PC-9 (cell line): ENCODE measurements at regions not wholly inside any gene's neighbourhood (a gene's known extent, or its start where the extent isn't known, plus 50 kb on each side); places are given as distances from the start of the nearest gene placed in this dataset.

Experiments used
- BruUV-seq: library from RNA; stranded (reverse); fragments of 400-500 nt; replicated peaks from 2 replicates; lab custom pipeline; 2021; lab: Mats Ljungman, UMichigan
- CTCF ChIA-PET: fragments of 300-600 bp; sonication (Branson Sonifier 250); formaldehyde crosslinking; loops from one replicate; lab custom pipeline; 2022; ENCODE audit warnings: antibody characterized with exemption; lab: Charles Lee
- POLR2A ChIA-PET: fragments of 300-600 bp; sonication (Branson Sonifier 250); formaldehyde crosslinking; loops from one replicate; lab custom pipeline; 2022; ENCODE audit warnings: antibody characterized with exemption; ENCODE audit not compliant: unreplicated experiment; lab: Charles Lee
- DNase-seq, 2 experiments: peaks; one replicate each; pipeline versions ENCODE4 v3.0.0 to v3.0.0-alpha.2; 2015 to 2022; ENCODE audit warnings: mixed read lengths in 1 of 2
- H2AFZ ChIP-seq: fragments of 200-600 bp; sonication (generic); 2 replicates; pipeline ENCODE4 v1.8.1; 2017; ENCODE audit warnings: antibody characterized with exemption
- H3F3A ChIP-seq: fragments of 200-600 bp; sonication (generic); 2 replicates; pipeline ENCODE4 v1.8.1; 2017; ENCODE audit warnings: antibody characterized with exemption, mild to moderate bottlenecking, low read depth; ENCODE audit not compliant: insufficient read depth
- H3K27ac ChIP-seq: fragments of 200-600 bp; sonication (generic); 2 replicates; pipeline ENCODE4 v1.6.1; 2016; ENCODE audit warnings: mixed run types
- H3K27me3 ChIP-seq: fragments of 200-600 bp; sonication (generic); 2 replicates; pipeline ENCODE4 v1.6.1; 2016; ENCODE audit warnings: low read depth, mixed run types; ENCODE audit not compliant: insufficient read depth
- H3K36me3 ChIP-seq: fragments of 200-600 bp; sonication (generic); 2 replicates; pipeline ENCODE4 v1.6.1; 2016; ENCODE audit warnings: low read depth, mixed run types
- H3K4me1 ChIP-seq: fragments of 200-600 bp; sonication (generic); replicated peaks from 2 replicates; pipeline ENCODE4 v1.6.1; 2016; ENCODE audit warnings: mixed run types; ENCODE audit not compliant: insufficient read depth
- H3K4me2 ChIP-seq: fragments of 200-600 bp; sonication (generic); 2 replicates; pipeline ENCODE4 v1.6.1; 2017; ENCODE audit warnings: mixed run types
- H3K4me3 ChIP-seq: fragments of 200-600 bp; sonication (generic); 2 replicates; pipeline ENCODE4 v1.6.1; 2016; ENCODE audit warnings: mixed run types
- H3K79me2 ChIP-seq: fragments of 200-600 bp; sonication (generic); 2 replicates; pipeline ENCODE4 v1.6.1; 2017; ENCODE audit warnings: low read depth, mixed run types
- H3K9me2 ChIP-seq: fragments of 200-600 bp; sonication (generic); 2 replicates; pipeline ENCODE4 v1.8.1; 2017; ENCODE audit warnings: mild to moderate bottlenecking; ENCODE audit not compliant: insufficient read depth
- H3K9me3 ChIP-seq: fragments of 200-600 bp; sonication (generic); 2 replicates; pipeline ENCODE4 v1.8.1; 2016; ENCODE audit warnings: low read depth; ENCODE audit not compliant: insufficient read depth
- H4K20me1 ChIP-seq: fragments of 200-600 bp; sonication (generic); 2 replicates; pipeline ENCODE4 v1.8.1; 2017; ENCODE audit not compliant: insufficient read depth
- CTCF ChIP-seq: fragments of 200-600 bp; sonication (generic); conservative IDR thresholded peaks from 2 replicates; pipeline ENCODE4 v1.6.1; 2017; ENCODE audit warnings: mixed run types, antibody characterized with exemption, mild to moderate bottlenecking, moderate library complexity
- EZH2 ChIP-seq: fragments of 200-600 bp; sonication (generic); IDR thresholded peaks from 2 replicates; pipeline ENCODE4 v1.8.0; 2017; ENCODE audit warnings: antibody characterized with exemption, low read depth
- intact Hi-C: fragments of 100-400 bp; cut with micrococcal nuclease; formaldehyde crosslinking; loops from one replicate; pipeline ENCODE4 v1.10.0; 2022; ENCODE audit not compliant: unreplicated experiment

GRCh38 chr18:23387265-23387664, 65.8 kb upstream of the RIOK3 start:
- Histone ChIP-seq H3K9me2 (no peaks in the 10 kb centered on the region), H3K36me3 (no peaks in the 10 kb centered on the region), H4K20me1 (no peaks in the 10 kb centered on the region), H2AFZ (no peak overlapping the region), H3K27me3 (no peaks in the 10 kb centered on the region), H3K79me2 (no peaks in the 10 kb centered on the region), H3K4me2 (0 out of 2 replicates have a peak overlapping the region, but pooled peaks have one; percentile 16), H3K9me3 (no peaks in the 10 kb centered on the region), H3K4me1 (peaks cover 29% of the 10 kb centered on the region), H3F3A (peaks cover 12% of the 10 kb centered on the region; the same call in 1 of the 2 replicates), H3K27ac (no peak overlapping the region), H3K4me3 (no peak overlapping the region)
- no peak for TF ChIP-seq EZH2
- TF ChIP-seq CTCF: no peak
- intact Hi-C loops: loop anchor here (2.0 kb wide), 1 partner anchor 14 kb away; no protein-coding TSS in a partner anchor
- ChIA-PET CTCF (no interaction called here), POLR2A (no interaction called here)
- no peak for DNase-seq
- BruUV-seq: no TSS peak

GRCh38 chr18:23388357-23388756, 64.7 kb upstream of the RIOK3 start:
- Histone ChIP-seq H3K9me3 (no peaks in the 10 kb centered on the region), H4K20me1 (no peaks in the 10 kb centered on the region), H3K27ac (no peak overlapping the region), H2AFZ (no peak overlapping the region), H3K27me3 (no peaks in the 10 kb centered on the region), H3F3A (peaks cover 12% of the 10 kb centered on the region; the same call in 1 of the 2 replicates), H3K9me2 (no peaks in the 10 kb centered on the region), H3K4me1 (peaks cover 29% of the 10 kb centered on the region), H3K36me3 (no peaks in the 10 kb centered on the region), H3K4me2 (no peak overlapping the region), H3K4me3 (no peak overlapping the region), H3K79me2 (no peaks in the 10 kb centered on the region)
- CTCF ChIA-PET: no interaction called here
- no peak for DNase-seq
- no peak for TF ChIP-seq CTCF
- no peak for TF ChIP-seq EZH2
- POLR2A ChIA-PET: no interaction called here
- BruUV-seq: no TSS peak
- intact Hi-C loops: no loop called here

- Histone ChIP-seq H3K9me2 (no peaks in the 10 kb centered on the region), H3K27ac (no peak overlapping the region), H3K9me3 (no peaks in the 10 kb centered on the region), H3F3A (peaks cover 9% of the 10 kb centered on the region; the same call in 1 of the 2 replicates), H3K27me3 (no peaks in the 10 kb centered on the region), H3K4me3 (no peak overlapping the region), H3K36me3 (no peaks in the 10 kb centered on the region), H3K4me1 (peaks cover 15% of the 10 kb centered on the region), H3K79me2 (no peaks in the 10 kb centered on the region), H4K20me1 (no peaks in the 10 kb centered on the region), H2AFZ (no peak overlapping the region), H3K4me2 (no peak overlapping the region)
- intact Hi-C loops: no loop called here
- no TSS peak for BruUV-seq
- TF ChIP-seq EZH2 (no peak), CTCF (no peak)
- ChIA-PET CTCF (interaction anchor here (0.6 kb wide), 1 partner anchor 358 kb away, joined by 4 read pairs; no protein-coding TSS in a partner anchor), POLR2A (no interaction called here)
- DNase-seq: no peak
Observed at GRCh38 chr18:23391156-23391555, 61.9 kb upstream of the RIOK3 start.
